ENCODE measurements at regions not wholly inside any gene's neighbourhood (a gene's known extent, or its start where the extent isn't known, plus 50 kb on each side); places are given as distances from the start of the nearest gene placed in this dataset.

DNA sequence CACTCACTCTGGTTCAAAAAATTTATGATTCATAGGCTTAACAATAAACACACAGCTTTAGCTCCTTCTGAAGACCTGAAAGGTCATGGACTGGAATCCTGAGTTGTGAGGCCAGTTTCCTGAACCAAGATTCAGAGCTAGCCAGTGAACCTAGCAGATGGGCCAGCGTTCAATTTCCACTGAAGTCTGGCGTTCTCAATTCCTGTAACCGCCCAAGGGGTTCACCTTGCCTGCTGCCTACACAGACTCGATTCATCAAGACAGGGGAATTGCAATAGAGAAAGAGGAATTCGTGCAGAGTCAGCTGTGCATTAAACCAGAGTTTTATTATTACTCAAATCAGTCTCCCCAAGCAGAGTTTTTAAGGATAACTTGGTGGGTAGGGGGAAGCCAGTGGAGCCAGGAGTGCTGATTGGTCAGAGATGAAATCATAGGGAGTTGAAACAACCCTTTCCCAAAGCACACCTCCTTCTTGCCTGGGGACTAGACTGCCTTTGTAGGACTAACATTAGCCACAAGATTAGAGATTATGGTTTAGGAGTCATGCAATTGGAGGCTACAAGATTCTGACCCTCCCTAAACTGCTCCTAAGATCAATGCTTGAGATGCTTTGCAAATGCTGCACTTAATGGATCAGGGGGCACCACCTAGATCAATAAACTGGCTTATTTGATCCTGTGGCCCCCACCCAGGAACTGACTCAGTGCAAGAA is 117.5 kb upstream of the SHB start:
- no peak overlapping the region for H3T11ph ChIP-seq (ENCODE audit: low read length)
- H4K5ac ChIP-seq (ENCODE audit: insufficient read length, low read depth, low read length) = no peak overlapping the region
- WGBS (ENCODE audit: extremely low coverage, insufficient read length, low lambda C conversion rate) = no CpG with 5 or more reads among the region's 5 CpGs
- H4K20me1 ChIP-seq (ENCODE audit: control insufficient read depth, insufficient read depth, insufficient read length) = no peaks in the 10 kb centered on the region
- no peak overlapping the region for H2BK5ac ChIP-seq (ENCODE audit: insufficient read length, low read length)
- no peak overlapping the region for H3K27ac Mint-ChIP-seq
- H3K23ac ChIP-seq (ENCODE audit: insufficient read length, low read depth, low read length) = no peak overlapping the region
- no peak overlapping the region for H4K8ac ChIP-seq (replicated peaks; ENCODE audit: insufficient read length, low read depth, low read length)
- DNase-seq = no peak
- no peak overlapping the region for H2BK20ac ChIP-seq (ENCODE audit: low read depth, low read length, poor library complexity, severe bottlenecking)
- H3K18ac ChIP-seq (ENCODE audit: insufficient read length, low read depth, low read length) = no peak overlapping the region
- no peak overlapping the region for H2BK15ac ChIP-seq (ENCODE audit: low read depth, low read length)
- no peak overlapping the region for H2AK5ac ChIP-seq (ENCODE audit: insufficient read length, low read length)
- H3K36me3 Mint-ChIP-seq (ENCODE audit: insufficient read depth in 1 of 3, low read depth in 3 of 3) = no peaks in the 10 kb centered on the region
- H3K23me2 ChIP-seq (ENCODE audit: insufficient read length, low read depth, low read length, poor library complexity, severe bottlenecking) = no peaks in the 10 kb centered on the region
- no peaks in the 10 kb centered on the region for H3K27me3 ChIP-seq (ENCODE audit: insufficient read depth, low read length)
- no peak overlapping the region for H2AFZ ChIP-seq (ENCODE audit: low read length)
- no peak overlapping the region for H3K4me2 ChIP-seq (ENCODE audit: insufficient read depth, insufficient read length, low read length)
- H3K14ac ChIP-seq (ENCODE audit: insufficient read depth, low read length) = no peak overlapping the region
- no peak overlapping the region for H2BK12ac ChIP-seq (ENCODE audit: insufficient read length, low read depth, low read length)
- no peaks in the 10 kb centered on the region for H3K9me3 ChIP-seq (ENCODE audit: control insufficient read depth, low read depth, low read length)
- no peak overlapping the region for H3K27ac ChIP-seq (ENCODE audit: insufficient read length, low read depth, low read length)
- no peak overlapping the region for H3K9ac ChIP-seq (ENCODE audit: extremely low read depth, insufficient read length, low read length)
- H3K79me1 ChIP-seq (ENCODE audit: insufficient read depth, low read depth, low read length, poor library complexity, severe bottlenecking) = no peaks in the 10 kb centered on the region
- no peak overlapping the region for H3K4me3 Mint-ChIP-seq
- peaks cover 22 to 33% of the 10 kb centered on the region in 2 experiments for H3K4me1 Mint-ChIP-seq
- H2BK120ac ChIP-seq (ENCODE audit: low read depth, low read length, poor library complexity, severe bottlenecking) = no peak overlapping the region
- H3K9me3 Mint-ChIP-seq = no peaks in the 10 kb centered on the region
- no peak overlapping the region for H3K4ac ChIP-seq (ENCODE audit: low read depth, low read length)
- TF ChIP-seq, protein P1, sequence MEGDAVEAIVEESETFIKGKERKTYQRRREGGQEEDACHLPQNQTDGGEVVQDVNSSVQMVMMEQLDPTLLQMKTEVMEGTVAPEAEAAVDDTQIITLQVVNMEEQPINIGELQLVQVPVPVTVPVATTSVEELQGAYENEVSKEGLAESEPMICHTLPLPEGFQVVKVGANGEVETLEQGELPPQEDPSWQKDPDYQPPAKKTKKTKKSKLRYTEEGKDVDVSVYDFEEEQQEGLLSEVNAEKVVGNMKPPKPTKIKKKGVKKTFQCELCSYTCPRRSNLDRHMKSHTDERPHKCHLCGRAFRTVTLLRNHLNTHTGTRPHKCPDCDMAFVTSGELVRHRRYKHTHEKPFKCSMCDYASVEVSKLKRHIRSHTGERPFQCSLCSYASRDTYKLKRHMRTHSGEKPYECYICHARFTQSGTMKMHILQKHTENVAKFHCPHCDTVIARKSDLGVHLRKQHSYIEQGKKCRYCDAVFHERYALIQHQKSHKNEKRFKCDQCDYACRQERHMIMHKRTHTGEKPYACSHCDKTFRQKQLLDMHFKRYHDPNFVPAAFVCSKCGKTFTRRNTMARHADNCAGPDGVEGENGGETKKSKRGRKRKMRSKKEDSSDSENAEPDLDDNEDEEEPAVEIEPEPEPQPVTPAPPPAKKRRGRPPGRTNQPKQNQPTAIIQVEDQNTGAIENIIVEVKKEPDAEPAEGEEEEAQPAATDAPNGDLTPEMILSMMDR (conservative IDR thresholded peaks at IDR 0.05) = no peak
- no peaks in the 10 kb centered on the region; the same call in 1 of the 2 replicates for H3K4me1 ChIP-seq (ENCODE audit: insufficient read depth, low read length)
- no peak overlapping the region for H4K91ac ChIP-seq (ENCODE audit: insufficient read length, low read depth, low read length)
- no peaks in the 10 kb centered on the region for H3K79me2 ChIP-seq (ENCODE audit: insufficient read depth, low read length)
- H3K56ac ChIP-seq (ENCODE audit: insufficient read length, low read depth, low read length) = no peak overlapping the region
- H3K27me3 Mint-ChIP-seq (ENCODE audit: low read depth) = peaks cover 34% of the 10 kb centered on the region

Measured in H9 (cell line).